ENCODE measurements at regions not wholly inside any gene's neighbourhood (a gene's known extent, or its start where the extent isn't known, plus 50 kb on each side); places are given as distances from the start of the nearest gene placed in this dataset.

- H3K4me1 ChIP-seq (ENCODE audit: control insufficient read depth, insufficient read depth, low read depth, low read length) = no peaks in the 10 kb centered on the region
- no peak overlapping the region for H2BK5ac ChIP-seq (ENCODE audit: low read depth, low read length, poor library complexity, severe bottlenecking)
- H3K9ac ChIP-seq (ENCODE audit: low read length) = no peak overlapping the region
- no peak for DNase-seq
- H3K79me1 ChIP-seq (replicated peaks; ENCODE audit: low read length, poor library complexity, severe bottlenecking) = no peaks in the 10 kb centered on the region
- peaks cover 3% of the 10 kb centered on the region for H3K9me3 ChIP-seq (ENCODE audit: control insufficient read depth, low read length)
- WGBS = 68% methylated on average over 9 of the region's 10 CpGs
- no peak overlapping the region for H2AK5ac ChIP-seq (ENCODE audit: low read length, severe bottlenecking)
- H3K36me3 ChIP-seq (ENCODE audit: control insufficient read depth in 1 of 2, insufficient read depth in 2 of 2, low read depth in 1 of 2, low read length in 2 of 2) = no peaks in the 10 kb centered on the region
- no peak overlapping the region for H3K18ac ChIP-seq (ENCODE audit: low read depth in 1 of 2, low read length in 2 of 2)
- H3K23ac ChIP-seq (ENCODE audit: low read length in 2 of 2) = no peak overlapping the region
- H2BK120ac ChIP-seq (ENCODE audit: low read depth, low read length) = no peak overlapping the region
- H3K4ac ChIP-seq (ENCODE audit: low read depth in 1 of 2, low read length in 2 of 2) = no peak overlapping the region
- no peak overlapping the region for H4K91ac ChIP-seq (ENCODE audit: low read length)
- no peak overlapping the region for H2AFZ ChIP-seq (ENCODE audit: low read depth, low read length)
- peaks cover 3 to 75% of the 10 kb centered on the region in 2 experiments for H3K27me3 ChIP-seq (ENCODE audit: control insufficient read depth in 1 of 2, insufficient read depth in 1 of 2, low read length in 2 of 2)
- no peak overlapping the region for H4K8ac ChIP-seq (ENCODE audit: low read length)
- H3K4me3 ChIP-seq (ENCODE audit: insufficient read depth in 1 of 2, low read depth in 1 of 2, low read length in 2 of 2) = no peak overlapping the region
- H2BK15ac ChIP-seq (ENCODE audit: low read depth, poor library complexity, severe bottlenecking) = no peak overlapping the region
- H2BK12ac ChIP-seq (ENCODE audit: low read length in 2 of 2) = no peak overlapping the region
- no peak overlapping the region for H3K4me2 ChIP-seq (ENCODE audit: low read length, poor library complexity, severe bottlenecking)
- H3K27ac ChIP-seq (ENCODE audit: low read length, poor library complexity, severe bottlenecking) = no peak overlapping the region
- no peak overlapping the region for H3K14ac ChIP-seq (ENCODE audit: low read length in 2 of 2)
Observed at GRCh38 chr1:11383553-11384169, 95.3 kb upstream of the DISP3 start.

- Histone ChIP-seq H4K91ac (ENCODE audit: low read length) (no peak overlapping the region), H2BK5ac (ENCODE audit: low read depth, low read length, poor library complexity, severe bottlenecking) (no peak overlapping the region), H3K23ac (ENCODE audit: low read length in 2 of 2) (no peak overlapping the region), H3K18ac (ENCODE audit: low read depth in 1 of 2, low read length in 2 of 2) (no peak overlapping the region), H2BK15ac (ENCODE audit: low read depth, poor library complexity, severe bottlenecking) (no peak overlapping the region), H4K8ac (ENCODE audit: low read length) (no peak overlapping the region), H3K9ac (ENCODE audit: low read length) (no peak overlapping the region), H2BK12ac (ENCODE audit: low read length in 2 of 2) (no peak overlapping the region), H3K9me3 (ENCODE audit: control insufficient read depth, low read length) (peaks cover 3% of the 10 kb centered on the region), H3K36me3 (ENCODE audit: control insufficient read depth in 1 of 2, insufficient read depth in 2 of 2, low read depth in 1 of 2, low read length in 2 of 2) (no peaks in the 10 kb centered on the region), H3K4me1 (ENCODE audit: control insufficient read depth, insufficient read depth, low read depth, low read length) (no peaks in the 10 kb centered on the region), H3K27me3 (ENCODE audit: control insufficient read depth in 1 of 2, insufficient read depth in 1 of 2, low read length in 2 of 2) (peaks cover 3 to 78% of the 10 kb centered on the region in 2 experiments), H3K4me3 (ENCODE audit: insufficient read depth in 1 of 2, low read depth in 1 of 2, low read length in 2 of 2) (no peak overlapping the region), H2AFZ (ENCODE audit: low read depth, low read length) (no peak overlapping the region), H3K4ac (ENCODE audit: low read depth in 1 of 2, low read length in 2 of 2) (no peak overlapping the region), H3K27ac (ENCODE audit: low read length, poor library complexity, severe bottlenecking) (no peak overlapping the region), H2BK120ac (ENCODE audit: low read depth, low read length) (no peak overlapping the region), H3K14ac (ENCODE audit: low read length in 2 of 2) (no peak overlapping the region), H3K4me2 (ENCODE audit: low read length, poor library complexity, severe bottlenecking) (no peak overlapping the region), H2AK5ac (ENCODE audit: low read length, severe bottlenecking) (no peak overlapping the region), H3K79me1 (replicated peaks; ENCODE audit: low read length, poor library complexity, severe bottlenecking) (no peaks in the 10 kb centered on the region)
- DNase-seq = no peak
- WGBS = 16% methylated on average over 2 of the region's 6 CpGs
Observed at GRCh38 chr1:11384170-11384554, 94.8 kb upstream of the DISP3 start.

- Histone ChIP-seq H3K79me1 (replicated peaks; ENCODE audit: low read length, poor library complexity, severe bottlenecking) (no peaks in the 10 kb centered on the region), H3K9me3 (ENCODE audit: control insufficient read depth, low read length) (no peaks in the 10 kb centered on the region), H2BK12ac (ENCODE audit: low read length in 2 of 2) (no peak overlapping the region), H3K9ac (ENCODE audit: low read length) (no peak overlapping the region), H2AK5ac (ENCODE audit: low read length, severe bottlenecking) (no peak overlapping the region), H2BK120ac (ENCODE audit: low read depth, low read length) (no peak overlapping the region), H3K27ac (ENCODE audit: low read length, poor library complexity, severe bottlenecking) (no peak overlapping the region), H3K14ac (ENCODE audit: low read length in 2 of 2) (no peak overlapping the region), H2AFZ (ENCODE audit: low read depth, low read length) (no peak overlapping the region), H2BK5ac (ENCODE audit: low read depth, low read length, poor library complexity, severe bottlenecking) (no peak overlapping the region), H4K91ac (ENCODE audit: low read length) (no peak overlapping the region), H3K36me3 (ENCODE audit: control insufficient read depth in 1 of 2, insufficient read depth in 2 of 2, low read depth in 1 of 2, low read length in 2 of 2) (no peaks in the 10 kb centered on the region), H3K4me2 (ENCODE audit: low read length, poor library complexity, severe bottlenecking) (no peak overlapping the region), H2BK15ac (ENCODE audit: low read depth, poor library complexity, severe bottlenecking) (no peak overlapping the region), H3K23ac (ENCODE audit: low read length in 2 of 2) (no peak overlapping the region), H3K4ac (ENCODE audit: low read depth in 1 of 2, low read length in 2 of 2) (no peak overlapping the region), H4K8ac (ENCODE audit: low read length) (no peak overlapping the region), H3K4me1 (ENCODE audit: control insufficient read depth, insufficient read depth, low read depth, low read length) (no peaks in the 10 kb centered on the region), H3K4me3 (ENCODE audit: insufficient read depth in 1 of 2, low read depth in 1 of 2, low read length in 2 of 2) (no peak overlapping the region), H3K18ac (ENCODE audit: low read depth in 1 of 2, low read length in 2 of 2) (no peak overlapping the region), H3K27me3 (ENCODE audit: control insufficient read depth in 1 of 2, insufficient read depth in 1 of 2, low read length in 2 of 2) (peaks cover 3 to 75% of the 10 kb centered on the region in 2 experiments)
- 35% methylated on average over 4 of the region's 6 CpGs for WGBS
- no peak for DNase-seq
Observed at GRCh38 chr1:11387829-11388228, 91.1 kb upstream of the DISP3 start.

GRCh38 chr1:11388617-11389016 is 90.3 kb upstream of the DISP3 start:
- H2BK12ac ChIP-seq (ENCODE audit: low read length in 2 of 2) = no peak overlapping the region
- no peaks in the 10 kb centered on the region for H3K4me1 ChIP-seq (ENCODE audit: control insufficient read depth, insufficient read depth, low read depth, low read length)
- no peak overlapping the region for H3K27ac ChIP-seq (ENCODE audit: low read length, poor library complexity, severe bottlenecking)
- no peaks in the 10 kb centered on the region for H3K36me3 ChIP-seq (ENCODE audit: control insufficient read depth in 1 of 2, insufficient read depth in 2 of 2, low read depth in 1 of 2, low read length in 2 of 2)
- H3K79me1 ChIP-seq (replicated peaks; ENCODE audit: low read length, poor library complexity, severe bottlenecking) = no peaks in the 10 kb centered on the region
- H3K4me3 ChIP-seq (ENCODE audit: insufficient read depth in 1 of 2, low read depth in 1 of 2, low read length in 2 of 2) = no peak overlapping the region
- H4K8ac ChIP-seq (ENCODE audit: low read length) = no peak overlapping the region
- no peak overlapping the region for H2BK120ac ChIP-seq (ENCODE audit: low read depth, low read length)
- no peak overlapping the region for H4K91ac ChIP-seq (ENCODE audit: low read length)
- no peak overlapping the region for H2AFZ ChIP-seq (ENCODE audit: low read depth, low read length)
- H3K4me2 ChIP-seq (ENCODE audit: low read length, poor library complexity, severe bottlenecking) = no peak overlapping the region
- H3K9ac ChIP-seq (ENCODE audit: low read length) = no peak overlapping the region
- no peak overlapping the region for H2BK5ac ChIP-seq (ENCODE audit: low read depth, low read length, poor library complexity, severe bottlenecking)
- no peak overlapping the region for H3K18ac ChIP-seq (ENCODE audit: low read depth in 1 of 2, low read length in 2 of 2)
- H3K23ac ChIP-seq (ENCODE audit: low read length in 2 of 2) = no peak overlapping the region
- H3K4ac ChIP-seq (ENCODE audit: low read depth in 1 of 2, low read length in 2 of 2) = no peak overlapping the region
- WGBS = 71% methylated on average over 8 of the region's 9 CpGs
- H2BK15ac ChIP-seq (ENCODE audit: low read depth, poor library complexity, severe bottlenecking) = no peak overlapping the region
- no peak overlapping the region for H3K14ac ChIP-seq (ENCODE audit: low read length in 2 of 2)
- H3K9me3 ChIP-seq (ENCODE audit: control insufficient read depth, low read length) = no peaks in the 10 kb centered on the region
- no peak overlapping the region for H2AK5ac ChIP-seq (ENCODE audit: low read length, severe bottlenecking)
- H3K27me3 ChIP-seq (ENCODE audit: control insufficient read depth in 1 of 2, insufficient read depth in 1 of 2, low read length in 2 of 2) = peaks cover 3 to 70% of the 10 kb centered on the region in 2 experiments
- DNase-seq = no peak
